Liver (tissue), 3 donors: ENCODE measurements at regions not wholly inside any gene's neighbourhood (a gene's known extent, or its start where the extent isn't known, plus 50 kb on each side); places are given as distances from the start of the nearest gene placed in this dataset.

Source experiments
- EGR1 ChIP-seq, 2 donors: IDR thresholded peaks; 2 replicates each; pipeline ENCODE4 v1.6.1; 2016 to 2018; ENCODE audit warnings: antibody characterized with exemption in 2 of 2, low read depth in 2 of 2
- FOXA1 ChIP-seq: IDR thresholded peaks from 2 replicates; pipeline ENCODE4 v1.6.1; 2016; ENCODE audit warnings: antibody characterized with exemption
- GABPA ChIP-seq, 2 donors: IDR thresholded peaks in 1 of 2; conservative IDR thresholded peaks in 1 of 2; 2 replicates each; pipeline ENCODE4 v1.6.1; 2016; ENCODE audit warnings: antibody characterized with exemption in 2 of 2, mild to moderate bottlenecking in 1 of 2, moderate library complexity in 1 of 2
- HNF4A ChIP-seq, 2 donors: conservative IDR thresholded peaks; 2 replicates each; pipeline ENCODE4 v1.6.1; 2016; ENCODE audit warnings: antibody characterized with exemption in 2 of 2, mild to moderate bottlenecking in 2 of 2
- HNF4G ChIP-seq: IDR thresholded peaks from 2 replicates; pipeline ENCODE4 v1.6.1; 2016; ENCODE audit warnings: antibody characterized with exemption
- NR2F2 ChIP-seq: IDR thresholded peaks from 2 replicates; pipeline ENCODE4 v1.6.1; 2016; ENCODE audit warnings: antibody characterized with exemption
- SP1 ChIP-seq: IDR thresholded peaks from 2 replicates; pipeline ENCODE4 v1.6.1; 2018; ENCODE audit warnings: antibody characterized with exemption, mild to moderate bottlenecking
- TAF1 ChIP-seq: conservative IDR thresholded peaks from 2 replicates; pipeline ENCODE4 v1.6.1; 2016; ENCODE audit warnings: antibody characterized with exemption, mild to moderate bottlenecking
- YY1 ChIP-seq: IDR thresholded peaks from 2 replicates; pipeline ENCODE4 v1.6.1; 2016; ENCODE audit warnings: antibody characterized with exemption, mild to moderate bottlenecking
- TF ChIP-seq, protein P1 (sequence below): IDR thresholded peaks from 2 replicates; pipeline ENCODE4 v1.6.1; 2016; ENCODE audit warnings: antibody characterized with exemption
- TF ChIP-seq, protein P2 (sequence below): fragments of 150-350 bp; IDR thresholded peaks from 2 replicates; pipeline ENCODE4 v1.5.1; 2017; ENCODE audit warnings: improper control_type of control experiment, low read depth, low read length; ENCODE audit not compliant: missing input control
- TF ChIP-seq, protein P3 (sequence below): IDR thresholded peaks from 2 replicates; pipeline ENCODE4 v1.6.1; 2016; ENCODE audit warnings: antibody characterized with exemption, mild to moderate bottlenecking
- TF ChIP-seq, protein P4 (sequence below): IDR thresholded peaks from 2 replicates; pipeline ENCODE4 v1.6.1; 2016; ENCODE audit warnings: antibody characterized with exemption
- donor health status: healthy.
- donor health status: healthy.

DNA sequence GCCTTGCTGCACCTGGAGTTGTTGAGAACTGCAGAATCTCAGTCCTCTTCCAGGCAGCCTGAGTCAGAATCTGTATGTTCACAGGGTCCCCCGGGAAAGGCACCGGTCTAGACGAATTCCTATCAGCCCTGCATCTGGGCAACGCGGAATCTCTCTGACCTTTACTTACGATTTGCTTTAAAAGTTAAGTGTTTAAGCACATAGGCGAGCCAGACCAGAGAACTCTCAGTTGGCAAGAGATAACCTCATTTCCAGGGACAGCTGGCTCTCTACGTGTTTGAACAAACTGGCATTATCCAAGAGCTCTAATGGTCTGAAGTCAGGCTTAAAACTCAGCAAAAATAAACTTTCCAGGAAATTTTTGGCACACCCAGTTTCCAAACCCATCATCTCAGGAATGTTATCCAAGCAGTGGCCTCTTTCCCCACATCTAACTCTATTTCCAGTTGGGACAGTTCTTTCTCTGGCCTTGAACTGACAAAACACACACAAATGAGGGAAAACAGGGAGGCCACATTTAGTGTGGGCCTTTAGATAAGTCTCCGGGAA, 53.4 kb downstream of the HES1 start:
- TF ChIP-seq, protein P1, sequence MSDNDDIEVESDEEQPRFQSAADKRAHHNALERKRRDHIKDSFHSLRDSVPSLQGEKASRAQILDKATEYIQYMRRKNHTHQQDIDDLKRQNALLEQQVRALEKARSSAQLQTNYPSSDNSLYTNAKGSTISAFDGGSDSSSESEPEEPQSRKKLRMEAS, result no peak
- TF ChIP-seq, protein P2, sequence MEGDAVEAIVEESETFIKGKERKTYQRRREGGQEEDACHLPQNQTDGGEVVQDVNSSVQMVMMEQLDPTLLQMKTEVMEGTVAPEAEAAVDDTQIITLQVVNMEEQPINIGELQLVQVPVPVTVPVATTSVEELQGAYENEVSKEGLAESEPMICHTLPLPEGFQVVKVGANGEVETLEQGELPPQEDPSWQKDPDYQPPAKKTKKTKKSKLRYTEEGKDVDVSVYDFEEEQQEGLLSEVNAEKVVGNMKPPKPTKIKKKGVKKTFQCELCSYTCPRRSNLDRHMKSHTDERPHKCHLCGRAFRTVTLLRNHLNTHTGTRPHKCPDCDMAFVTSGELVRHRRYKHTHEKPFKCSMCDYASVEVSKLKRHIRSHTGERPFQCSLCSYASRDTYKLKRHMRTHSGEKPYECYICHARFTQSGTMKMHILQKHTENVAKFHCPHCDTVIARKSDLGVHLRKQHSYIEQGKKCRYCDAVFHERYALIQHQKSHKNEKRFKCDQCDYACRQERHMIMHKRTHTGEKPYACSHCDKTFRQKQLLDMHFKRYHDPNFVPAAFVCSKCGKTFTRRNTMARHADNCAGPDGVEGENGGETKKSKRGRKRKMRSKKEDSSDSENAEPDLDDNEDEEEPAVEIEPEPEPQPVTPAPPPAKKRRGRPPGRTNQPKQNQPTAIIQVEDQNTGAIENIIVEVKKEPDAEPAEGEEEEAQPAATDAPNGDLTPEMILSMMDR, result no peak
- TF ChIP-seq GABPA (IDR thresholded peaks at IDR 0.05 in 1 of 2, conservative IDR thresholded peaks at IDR 0.05 in 1 of 2), result no peak
- TF ChIP-seq, protein P3, sequence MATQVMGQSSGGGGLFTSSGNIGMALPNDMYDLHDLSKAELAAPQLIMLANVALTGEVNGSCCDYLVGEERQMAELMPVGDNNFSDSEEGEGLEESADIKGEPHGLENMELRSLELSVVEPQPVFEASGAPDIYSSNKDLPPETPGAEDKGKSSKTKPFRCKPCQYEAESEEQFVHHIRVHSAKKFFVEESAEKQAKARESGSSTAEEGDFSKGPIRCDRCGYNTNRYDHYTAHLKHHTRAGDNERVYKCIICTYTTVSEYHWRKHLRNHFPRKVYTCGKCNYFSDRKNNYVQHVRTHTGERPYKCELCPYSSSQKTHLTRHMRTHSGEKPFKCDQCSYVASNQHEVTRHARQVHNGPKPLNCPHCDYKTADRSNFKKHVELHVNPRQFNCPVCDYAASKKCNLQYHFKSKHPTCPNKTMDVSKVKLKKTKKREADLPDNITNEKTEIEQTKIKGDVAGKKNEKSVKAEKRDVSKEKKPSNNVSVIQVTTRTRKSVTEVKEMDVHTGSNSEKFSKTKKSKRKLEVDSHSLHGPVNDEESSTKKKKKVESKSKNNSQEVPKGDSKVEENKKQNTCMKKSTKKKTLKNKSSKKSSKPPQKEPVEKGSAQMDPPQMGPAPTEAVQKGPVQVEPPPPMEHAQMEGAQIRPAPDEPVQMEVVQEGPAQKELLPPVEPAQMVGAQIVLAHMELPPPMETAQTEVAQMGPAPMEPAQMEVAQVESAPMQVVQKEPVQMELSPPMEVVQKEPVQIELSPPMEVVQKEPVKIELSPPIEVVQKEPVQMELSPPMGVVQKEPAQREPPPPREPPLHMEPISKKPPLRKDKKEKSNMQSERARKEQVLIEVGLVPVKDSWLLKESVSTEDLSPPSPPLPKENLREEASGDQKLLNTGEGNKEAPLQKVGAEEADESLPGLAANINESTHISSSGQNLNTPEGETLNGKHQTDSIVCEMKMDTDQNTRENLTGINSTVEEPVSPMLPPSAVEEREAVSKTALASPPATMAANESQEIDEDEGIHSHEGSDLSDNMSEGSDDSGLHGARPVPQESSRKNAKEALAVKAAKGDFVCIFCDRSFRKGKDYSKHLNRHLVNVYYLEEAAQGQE, result no peak
- no peak for TF ChIP-seq EGR1 (IDR thresholded peaks at IDR 0.05; ENCODE audit: low read depth in 2 of 2)
- TF ChIP-seq NR2F2, result no peak
- TF ChIP-seq, protein P4, sequence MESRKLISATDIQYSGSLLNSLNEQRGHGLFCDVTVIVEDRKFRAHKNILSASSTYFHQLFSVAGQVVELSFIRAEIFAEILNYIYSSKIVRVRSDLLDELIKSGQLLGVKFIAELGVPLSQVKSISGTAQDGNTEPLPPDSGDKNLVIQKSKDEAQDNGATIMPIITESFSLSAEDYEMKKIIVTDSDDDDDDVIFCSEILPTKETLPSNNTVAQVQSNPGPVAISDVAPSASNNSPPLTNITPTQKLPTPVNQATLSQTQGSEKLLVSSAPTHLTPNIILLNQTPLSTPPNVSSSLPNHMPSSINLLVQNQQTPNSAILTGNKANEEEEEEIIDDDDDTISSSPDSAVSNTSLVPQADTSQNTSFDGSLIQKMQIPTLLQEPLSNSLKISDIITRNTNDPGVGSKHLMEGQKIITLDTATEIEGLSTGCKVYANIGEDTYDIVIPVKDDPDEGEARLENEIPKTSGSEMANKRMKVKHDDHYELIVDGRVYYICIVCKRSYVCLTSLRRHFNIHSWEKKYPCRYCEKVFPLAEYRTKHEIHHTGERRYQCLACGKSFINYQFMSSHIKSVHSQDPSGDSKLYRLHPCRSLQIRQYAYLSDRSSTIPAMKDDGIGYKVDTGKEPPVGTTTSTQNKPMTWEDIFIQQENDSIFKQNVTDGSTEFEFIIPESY, result no peak
- no peak for TF ChIP-seq TAF1
- TF ChIP-seq FOXA1, result no peak
- TF ChIP-seq SP1, result no peak
- no peak for TF ChIP-seq HNF4A (conservative IDR thresholded peaks at IDR 0.05)
- TF ChIP-seq HNF4G, result no peak
- no peak for TF ChIP-seq YY1
